ENCODE measurements at regions not wholly inside any gene's neighbourhood (a gene's known extent, or its start where the extent isn't known, plus 50 kb on each side); places are given as distances from the start of the nearest gene placed in this dataset.

DNA sequence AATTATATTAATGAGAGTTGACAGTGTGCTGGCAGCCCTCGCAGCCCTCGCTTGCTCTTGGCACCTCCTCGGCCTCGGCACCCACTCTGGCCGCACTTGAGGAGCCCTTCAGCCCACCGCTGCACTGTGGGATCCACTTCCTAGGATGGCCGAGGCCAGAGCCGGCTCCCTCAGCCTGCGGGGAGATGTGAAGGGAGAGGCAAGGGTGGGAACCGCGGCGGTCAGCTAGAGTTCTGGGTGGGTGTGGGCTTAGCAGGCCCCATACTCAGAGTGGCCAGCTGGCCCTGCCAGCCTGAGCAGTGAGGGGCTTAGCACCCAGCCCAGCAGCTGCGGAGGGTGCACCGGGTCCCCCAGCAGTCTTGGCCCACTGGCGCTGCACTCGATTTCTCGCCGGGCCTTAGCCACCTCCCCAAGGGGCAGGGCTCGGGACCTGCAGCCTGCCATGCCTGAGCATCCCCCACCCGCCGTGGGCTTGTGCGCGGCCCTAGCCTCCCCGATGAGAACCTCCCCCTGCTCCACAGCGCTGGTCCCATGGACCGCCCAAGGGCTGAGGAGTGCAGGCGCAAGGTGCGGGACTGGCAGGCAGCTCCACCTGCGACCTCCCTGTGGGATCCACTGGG lies 68.2 kb upstream of the LRRTM4 start:
- TF ChIP-seq, protein P1, sequence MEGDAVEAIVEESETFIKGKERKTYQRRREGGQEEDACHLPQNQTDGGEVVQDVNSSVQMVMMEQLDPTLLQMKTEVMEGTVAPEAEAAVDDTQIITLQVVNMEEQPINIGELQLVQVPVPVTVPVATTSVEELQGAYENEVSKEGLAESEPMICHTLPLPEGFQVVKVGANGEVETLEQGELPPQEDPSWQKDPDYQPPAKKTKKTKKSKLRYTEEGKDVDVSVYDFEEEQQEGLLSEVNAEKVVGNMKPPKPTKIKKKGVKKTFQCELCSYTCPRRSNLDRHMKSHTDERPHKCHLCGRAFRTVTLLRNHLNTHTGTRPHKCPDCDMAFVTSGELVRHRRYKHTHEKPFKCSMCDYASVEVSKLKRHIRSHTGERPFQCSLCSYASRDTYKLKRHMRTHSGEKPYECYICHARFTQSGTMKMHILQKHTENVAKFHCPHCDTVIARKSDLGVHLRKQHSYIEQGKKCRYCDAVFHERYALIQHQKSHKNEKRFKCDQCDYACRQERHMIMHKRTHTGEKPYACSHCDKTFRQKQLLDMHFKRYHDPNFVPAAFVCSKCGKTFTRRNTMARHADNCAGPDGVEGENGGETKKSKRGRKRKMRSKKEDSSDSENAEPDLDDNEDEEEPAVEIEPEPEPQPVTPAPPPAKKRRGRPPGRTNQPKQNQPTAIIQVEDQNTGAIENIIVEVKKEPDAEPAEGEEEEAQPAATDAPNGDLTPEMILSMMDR (conservative IDR thresholded peaks at IDR 0.05 in 1 of 2, IDR thresholded peaks at IDR 0.05 in 1 of 2; ENCODE audit: low read depth in 1 of 2, low read length in 2 of 2) = no peak
- no peak for TF ChIP-seq EZH2 (IDR thresholded peaks at IDR 0.05; ENCODE audit: low read length, missing control alignments)
